ENCODE measurements at regions not wholly inside any gene's neighbourhood (a gene's known extent, or its start where the extent isn't known, plus 50 kb on each side); places are given as distances from the start of the nearest gene placed in this dataset.

- DNase-seq: no peak
Measured at GRCh38 chr2:61721382-61721781, 132.5 kb downstream of the FAM161A start.

GRCh38 chr2:61720911-61721310 is 132.9 kb downstream of the FAM161A start:
- no peak for DNase-seq

- no peak for DNase-seq
Measured at GRCh38 chr2:61718965-61719364, 134.9 kb downstream of the FAM161A start.

DNA sequence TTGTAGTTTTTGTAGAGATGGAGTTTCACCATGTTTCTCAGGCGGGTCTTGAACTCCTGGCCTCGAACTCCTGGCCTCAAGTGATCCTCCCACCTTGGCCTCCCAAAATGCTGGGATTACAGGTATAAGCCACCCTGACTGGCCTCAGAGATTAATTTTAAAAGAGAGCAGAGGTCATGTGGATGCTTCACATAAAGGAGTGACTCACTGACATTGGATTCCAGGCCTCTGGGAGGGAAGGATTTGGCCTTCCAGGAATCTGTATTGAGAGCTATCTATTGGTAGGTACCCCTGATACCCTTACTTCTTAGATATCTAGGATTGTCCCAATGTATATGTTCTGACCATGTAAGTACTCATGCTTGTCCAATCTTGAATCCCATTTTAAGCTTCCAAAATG is 138.4 kb downstream of the FAM161A start:
- DNase-seq: no peak

- DNase-seq: no peak
Measured at GRCh38 chr2:61714210-61714609, 139.7 kb downstream of the FAM161A start.

DNA sequence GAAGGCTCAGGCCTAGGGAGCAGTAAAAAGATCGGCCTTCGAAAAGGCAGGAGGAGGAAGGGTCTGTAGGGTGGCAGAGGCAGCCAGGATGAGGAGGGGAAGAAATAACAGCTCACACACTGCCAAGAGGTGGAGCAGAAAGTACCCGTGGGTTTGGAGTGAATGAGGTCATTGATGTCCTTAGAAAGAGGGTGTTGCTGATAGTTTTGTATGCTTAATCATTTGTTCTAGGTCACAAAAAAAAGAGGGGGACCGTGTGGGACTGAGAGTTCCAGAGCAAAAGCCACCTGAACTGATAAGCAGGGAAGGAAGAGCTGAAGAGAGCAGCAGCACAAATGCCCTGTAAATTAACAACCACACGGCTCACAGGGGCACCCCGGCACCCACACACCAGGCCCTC is 140.4 kb downstream of the FAM161A start:
- no peak for DNase-seq

DNA sequence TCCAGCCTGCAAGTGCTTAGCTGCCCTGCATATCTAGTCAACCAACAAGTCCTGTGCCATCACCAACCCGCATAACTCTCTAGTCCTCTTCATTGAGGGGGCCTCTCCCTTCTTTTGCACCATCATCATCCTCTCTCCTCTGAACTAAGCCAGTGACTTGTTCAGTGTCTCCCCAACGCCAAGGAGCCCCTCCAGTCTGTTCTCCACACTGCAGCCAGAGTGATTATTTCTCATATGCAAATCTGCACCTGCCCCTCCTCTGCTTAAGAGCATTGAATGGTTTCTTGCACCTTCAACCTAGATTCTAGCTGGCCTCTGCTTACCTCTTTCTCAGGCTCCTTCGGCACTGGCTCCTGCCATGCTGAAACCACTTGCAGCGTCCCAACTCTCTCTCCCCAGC is 141.8 kb downstream of the FAM161A start:
- DNase-seq: no peak

GRCh38 chr2:61710711-61711110 is 143.1 kb downstream of the FAM161A start:
- peak; percentile 88 for DNase-seq

- peak; percentile 99 for DNase-seq
Measured at GRCh38 chr2:61707984-61708852, 145.6 kb downstream of the FAM161A start.

GRCh38 chr2:61705625-61706024 is 148.2 kb downstream of the FAM161A start:
- DNase-seq: no peak

- DNase-seq: peak; percentile 23
Measured at GRCh38 chr2:61704364-61704763, 149.5 kb downstream of the FAM161A start.

GRCh38 chr2:61702088-61702467 is 151.8 kb downstream of the FAM161A start:
- no peak for DNase-seq

DNA sequence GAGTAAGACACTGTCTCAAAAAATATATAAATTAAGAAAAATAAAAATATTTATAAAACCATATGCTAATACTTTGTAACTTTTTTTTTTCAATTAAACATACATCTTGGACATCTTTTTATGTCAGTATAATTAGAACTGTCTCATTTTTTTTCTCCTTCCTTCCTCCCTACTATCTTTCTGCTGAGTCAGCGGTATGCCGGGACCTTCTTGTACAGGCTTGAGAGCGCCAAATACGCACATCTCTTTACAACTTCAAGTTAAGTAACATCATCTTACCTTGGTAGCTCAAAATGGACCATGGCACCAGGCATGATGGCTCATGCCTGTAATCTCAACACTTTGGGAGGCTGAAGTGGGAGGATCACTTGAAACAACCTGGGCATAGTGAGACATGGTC is 153.4 kb downstream of the FAM161A start:
- DNase-seq: peak; percentile 13

GRCh38 chr2:61694312-61695274 is 156.4 kb upstream of the XPO1 start:
- peak; percentile 97 for DNase-seq

GRCh38 chr2:61693744-61694143 is 155.6 kb upstream of the XPO1 start:
- peak; percentile 24 for DNase-seq

GRCh38 chr2:61690078-61690596 is 152.0 kb upstream of the XPO1 start:
- no peak for DNase-seq

- DNase-seq: no peak
Measured at GRCh38 chr2:61689568-61689967, 151.4 kb upstream of the XPO1 start.

DNA sequence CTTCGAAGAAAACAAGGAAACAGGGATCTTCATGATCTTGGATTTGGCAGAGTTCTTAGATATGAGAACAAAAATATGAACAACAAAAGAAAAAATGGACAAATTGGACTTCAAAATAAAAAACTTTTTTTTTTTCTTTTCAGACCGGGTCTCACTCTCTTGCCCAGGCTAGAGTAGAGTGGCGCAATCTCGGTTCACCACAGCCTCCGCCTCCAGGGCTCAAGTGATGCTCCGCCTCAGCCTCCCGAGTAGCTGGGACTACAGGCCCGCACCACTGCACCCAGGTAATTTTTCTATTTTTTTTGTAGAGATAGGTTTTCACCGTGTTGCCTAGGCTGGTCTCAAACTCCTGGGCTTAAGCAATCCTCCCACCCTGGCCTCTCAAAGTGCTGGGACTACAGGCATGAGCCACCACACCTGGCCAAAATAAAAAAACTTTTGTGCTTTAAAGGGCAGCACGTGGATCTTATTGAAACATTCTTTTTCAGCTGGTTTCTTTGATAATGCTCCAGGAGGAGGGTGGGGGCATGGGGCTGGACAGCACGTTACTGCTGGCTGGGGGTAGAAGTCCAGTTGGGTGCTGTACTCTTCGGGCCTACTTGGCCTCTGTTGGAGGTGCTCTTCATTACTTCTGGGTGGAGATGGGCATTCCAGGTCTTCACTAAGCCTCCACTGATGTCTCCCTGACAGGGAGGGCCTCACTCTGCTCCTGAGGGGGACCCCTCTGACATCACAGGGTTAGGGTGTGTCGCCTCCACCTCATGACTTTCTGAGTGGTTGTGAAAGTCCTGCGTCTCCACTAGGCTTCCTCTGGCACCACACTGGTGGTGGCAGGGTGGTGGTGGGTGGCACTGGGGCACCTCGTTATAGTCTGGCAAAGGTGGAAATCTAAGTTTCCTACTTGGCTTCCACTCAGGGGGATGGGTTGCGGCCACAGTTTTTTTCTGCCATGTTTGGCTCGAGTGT is 150.5 kb upstream of the XPO1 start:
- no peak for DNase-seq

- DNase-seq: no peak
Measured at GRCh38 chr2:61679096-61679495, 140.9 kb upstream of the XPO1 start.

GRCh38 chr2:61677942-61678341 is 139.8 kb upstream of the XPO1 start:
- DNase-seq: no peak

DNA sequence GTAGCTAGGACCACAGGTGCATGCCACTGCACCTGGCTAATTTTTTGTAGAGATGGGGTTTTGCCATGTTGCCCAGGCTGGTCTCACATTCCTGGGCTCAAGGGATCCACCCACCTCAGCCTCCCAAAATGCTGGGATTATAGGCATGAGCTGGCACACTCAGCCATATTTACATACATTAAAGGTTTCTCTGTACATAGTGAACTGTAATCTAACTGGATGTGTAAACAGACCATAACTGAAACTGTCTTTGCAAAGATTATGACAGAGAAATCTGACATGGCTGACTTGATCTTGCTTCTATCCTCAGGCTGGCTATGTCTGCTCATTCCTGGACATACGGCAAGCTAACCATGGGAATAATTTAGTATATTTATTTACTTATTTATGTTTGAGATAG is 139.2 kb upstream of the XPO1 start:
- DNase-seq: no peak

GRCh38 chr2:61675204-61675603 is 137.0 kb upstream of the XPO1 start:
- DNase-seq: no peak

All from DMS53 (cell line).